Astrocyte (in vitro differentiated cells and primary cell): ENCODE measurements at regions not wholly inside any gene's neighbourhood (a gene's known extent, or its start where the extent isn't known, plus 50 kb on each side); places are given as distances from the start of the nearest gene placed in this dataset.

ENCODE experiments used
- DNase-seq: peaks from one replicate; pipeline ENCODE4 v3.0.0-alpha.2; 2010; ENCODE audit warnings: low read depth
- FAIRE-seq: peaks from 2 replicates; lab custom pipeline; 2011; peaks lifted over from hg19 to GRCh38; lab: Jason Lieb, UNC
- H2AFZ ChIP-seq: 2 replicates; pipeline ENCODE4 v1.6.0; 2012; ENCODE audit warnings: low read depth, low read length, inconsistent platforms
- H3K27ac ChIP-seq: 2 replicates; pipeline ENCODE4 v1.5.1; 2011; ENCODE audit warnings: low read depth, low read length, inconsistent platforms
- H3K27me3 ChIP-seq: 2 replicates; pipeline ENCODE4 v1.6.0; 2011; ENCODE audit warnings: low read length, inconsistent platforms; ENCODE audit not compliant: insufficient read depth
- H3K36me3 ChIP-seq: 2 replicates; pipeline ENCODE4 v1.5.1; 2011; ENCODE audit warnings: low read length, inconsistent platforms; ENCODE audit not compliant: insufficient read depth
- H3K4me1 ChIP-seq: 2 replicates; pipeline ENCODE4 v1.5.1; 2011; ENCODE audit warnings: low read length, inconsistent platforms; ENCODE audit not compliant: insufficient read depth
- H3K4me2 ChIP-seq: 2 replicates; pipeline ENCODE4 v1.6.0; 2012; ENCODE audit warnings: low read length, inconsistent platforms
- H3K4me3 ChIP-seq: 2 replicates; pipeline ENCODE4 v1.5.1; 2011; ENCODE audit warnings: low read depth, mild to moderate bottlenecking, low read length, inconsistent platforms; ENCODE audit not compliant: insufficient read depth
- H3K79me2 ChIP-seq: 2 replicates; pipeline ENCODE4 v1.6.0; 2012; ENCODE audit warnings: mild to moderate bottlenecking, low read length, inconsistent platforms; ENCODE audit not compliant: insufficient read depth
- H3K9ac ChIP-seq: 2 replicates; pipeline ENCODE4 v1.6.0; 2012; ENCODE audit warnings: mild to moderate bottlenecking, low read length, inconsistent platforms
- H3K9me3 ChIP-seq: 2 replicates; pipeline ENCODE4 v1.5.1; 2012; ENCODE audit warnings: low read depth, mild to moderate bottlenecking, low read length, inconsistent platforms; ENCODE audit not compliant: insufficient read depth
- H4K20me1 ChIP-seq: 2 replicates; pipeline ENCODE4 v1.6.0; 2012; ENCODE audit warnings: low read length, inconsistent platforms; ENCODE audit not compliant: insufficient read depth
- H3K27ac Mint-ChIP-seq: one replicate; pipeline ENCODE4 v1.8.0; 2021; ENCODE audit warnings: mild to moderate bottlenecking, mixed read lengths; ENCODE audit not compliant: unreplicated experiment
- H3K27me3 Mint-ChIP-seq: one replicate; pipeline ENCODE4 v1.8.0; 2021; ENCODE audit warnings: low read depth, mixed read lengths; ENCODE audit not compliant: unreplicated experiment
- H3K36me3 Mint-ChIP-seq: one replicate; pipeline ENCODE4 v1.8.0; 2021; ENCODE audit warnings: low read depth, mixed read lengths; ENCODE audit not compliant: unreplicated experiment
- H3K4me1 Mint-ChIP-seq: one replicate; pipeline ENCODE4 v1.8.0; 2021; ENCODE audit warnings: low read depth, mixed read lengths; ENCODE audit not compliant: unreplicated experiment
- H3K4me3 Mint-ChIP-seq: one replicate; pipeline ENCODE4 v1.8.0; 2021; ENCODE audit warnings: mild to moderate bottlenecking, moderate library complexity, mixed read lengths; ENCODE audit not compliant: unreplicated experiment
- H3K9me3 Mint-ChIP-seq: one replicate; pipeline ENCODE4 v1.8.0; 2021; ENCODE audit warnings: mild to moderate bottlenecking, mixed read lengths; ENCODE audit not compliant: unreplicated experiment
- CTCF ChIP-seq: IDR thresholded peaks from 2 replicates; pipeline ENCODE4 v1.5.1; 2011; ENCODE audit warnings: low read depth, mild to moderate bottlenecking, inconsistent platforms, low read length, moderate library complexity; ENCODE audit not compliant: insufficient read depth
- EZH2 ChIP-seq: IDR thresholded peaks from 2 replicates; pipeline ENCODE4 v1.6.1; 2012; ENCODE audit warnings: mild to moderate bottlenecking, low read length, inconsistent platforms; ENCODE audit not compliant: insufficient read depth

GRCh38 chr12:75773377-75773776 lies 258.2 kb downstream of the PHLDA1 start:
- no peaks in the 10 kb centered on the region for H3K9me3 ChIP-seq
- TF ChIP-seq EZH2, result no peak
- TF ChIP-seq CTCF, result no peak
- no peaks in the 10 kb centered on the region for H4K20me1 ChIP-seq
- no peak overlapping the region for H3K9ac ChIP-seq
- no peak overlapping the region for H3K4me2 ChIP-seq
- H3K4me3 ChIP-seq, result no peak overlapping the region
- H3K36me3 Mint-ChIP-seq, result no peaks in the 10 kb centered on the region
- H3K4me1 ChIP-seq, result peaks cover 7% of the 10 kb centered on the region
- no peaks in the 10 kb centered on the region for H3K9me3 Mint-ChIP-seq
- FAIRE-seq (no peak), DNase-seq (no peak)
- H2AFZ ChIP-seq, result no peak overlapping the region
- H3K27ac Mint-ChIP-seq, result no peak overlapping the region
- H3K4me3 Mint-ChIP-seq, result no peak overlapping the region
- no peaks in the 10 kb centered on the region for H3K27me3 ChIP-seq
- no peaks in the 10 kb centered on the region for H3K79me2 ChIP-seq
- peaks cover 4% of the 10 kb centered on the region for H3K4me1 Mint-ChIP-seq
- H3K27ac ChIP-seq, result no peak overlapping the region
- H3K27me3 Mint-ChIP-seq, result no peaks in the 10 kb centered on the region
- no peaks in the 10 kb centered on the region for H3K36me3 ChIP-seq

- no peak for FAIRE-seq
- H3K27me3 Mint-ChIP-seq, result no peaks in the 10 kb centered on the region
Measured at GRCh38 chr12:75771023-75771422, 259.6 kb upstream of the KRR1 start.

GRCh38 chr12:75767957-75768356 lies 256.5 kb upstream of the KRR1 start:
- Histone ChIP-seq H3K4me3 (no peak overlapping the region), H2AFZ (no peak overlapping the region), H3K27me3 (no peaks in the 10 kb centered on the region), H3K27ac (no peak overlapping the region), H4K20me1 (no peaks in the 10 kb centered on the region), H3K36me3 (no peaks in the 10 kb centered on the region), H3K4me2 (no peak overlapping the region), H3K9ac (no peak overlapping the region), H3K9me3 (no peaks in the 10 kb centered on the region), H3K4me1 (peaks cover 13% of the 10 kb centered on the region), H3K79me2 (no peaks in the 10 kb centered on the region)
- Mint-ChIP-seq H3K27me3 (no peaks in the 10 kb centered on the region), H3K4me1 (peaks cover 13% of the 10 kb centered on the region), H3K9me3 (no peaks in the 10 kb centered on the region), H3K4me3 (no peak overlapping the region), H3K36me3 (no peaks in the 10 kb centered on the region), H3K27ac (no peak overlapping the region)
- DNase-seq, result no peak
- FAIRE-seq, result no peak
- no peak for TF ChIP-seq EZH2
- TF ChIP-seq CTCF, result no peak

More at GRCh38 chr12:75771023-75771422, 259.6 kb upstream of the KRR1 start:
- no peaks in the 10 kb centered on the region for H4K20me1 ChIP-seq
- Mint-ChIP-seq H3K27ac (no peak overlapping the region), H3K36me3 (no peaks in the 10 kb centered on the region), H3K9me3 (no peaks in the 10 kb centered on the region), H3K4me1 (peaks cover 13% of the 10 kb centered on the region), H3K4me3 (no peak overlapping the region)
- no peak overlapping the region for H2AFZ ChIP-seq
- no peaks in the 10 kb centered on the region for H3K9me3 ChIP-seq
- no peaks in the 10 kb centered on the region for H3K27me3 ChIP-seq
- TF ChIP-seq EZH2 (no peak), CTCF (no peak)
- H3K4me1 ChIP-seq, result peaks cover 14% of the 10 kb centered on the region
- H3K36me3 ChIP-seq, result no peaks in the 10 kb centered on the region
- no peak overlapping the region for H3K4me3 ChIP-seq
- H3K9ac ChIP-seq, result no peak overlapping the region
- H3K4me2 ChIP-seq, result no peak overlapping the region
- no peak overlapping the region for H3K27ac ChIP-seq
- no peak for DNase-seq
- H3K79me2 ChIP-seq, result no peaks in the 10 kb centered on the region
